Endothelial cell of umbilical vein (primary cell): ENCODE measurements at regions not wholly inside any gene's neighbourhood (a gene's known extent, or its start where the extent isn't known, plus 50 kb on each side); places are given as distances from the start of the nearest gene placed in this dataset.

Experiments used
- BruUV-seq: library from RNA; stranded (reverse); fragments of 400-500 nt; replicated peaks from 2 replicates; lab custom pipeline; 2021; lab: Mats Ljungman, UMichigan
- CTCF ChIA-PET: fragments of 300-600, 350-600 bp; sonication (Branson Sonifier 250); formaldehyde crosslinking; loops from one replicate; lab custom pipeline; 2021; ENCODE audit warnings: antibody characterized with exemption, inconsistent platforms; lab: Charles Lee
- POLR2A ChIA-PET: fragments of 300-600, 350-600 bp; sonication (Branson Sonifier 250); formaldehyde crosslinking; loops from one replicate; lab custom pipeline; 2021; ENCODE audit warnings: antibody characterized with exemption, inconsistent platforms; lab: Charles Lee
- DNase-seq: peaks from one replicate; pipeline ENCODE4 v3.0.0-alpha.2; 2011; ENCODE audit warnings: low read depth, low spot score
- FAIRE-seq: peaks from 2 replicates; lab custom pipeline; 2011; peaks lifted over from hg19 to GRCh38; lab: Jason Lieb, UNC
- H2AFZ ChIP-seq: 2 replicates; pipeline ENCODE4 v1.6.0; 2012; ENCODE audit warnings: low read depth, low read length, control low read depth, inconsistent platforms
- H3K27ac ChIP-seq: 2 replicates; pipeline ENCODE4 v1.5.1; 2011; ENCODE audit warnings: low read depth, mild to moderate bottlenecking, control low read depth, low read length, moderate library complexity; ENCODE audit not compliant: insufficient read depth
- H3K27me3 ChIP-seq, 2 experiments: 2 replicates each; pipeline versions ENCODE4 v1.6.0 to v1.6.1; 2011; ENCODE audit warnings: low read length in 2 of 2, mixed read lengths in 1 of 2; ENCODE audit not compliant: control insufficient read depth in 2 of 2, insufficient read depth in 2 of 2
- H3K36me3 ChIP-seq, 2 experiments: 2 replicates in 1 of 2; 3 replicates in 1 of 2; pipeline ENCODE4 v1.5.1; 2011; ENCODE audit warnings: low read length in 2 of 2, mild to moderate bottlenecking in 1 of 2, moderate library complexity in 1 of 2; ENCODE audit not compliant: control insufficient read depth in 2 of 2, insufficient read depth in 2 of 2; ENCODE audit errors: extremely low read depth in 1 of 2
- H3K4me1 ChIP-seq: 3 replicates; pipeline ENCODE4 v1.5.1; 2011; ENCODE audit warnings: mild to moderate bottlenecking, low read length; ENCODE audit not compliant: control insufficient read depth, insufficient read depth; ENCODE audit errors: extremely low read depth
- H3K4me2 ChIP-seq: 2 replicates; pipeline ENCODE4 v1.6.1; 2011; ENCODE audit warnings: low read length, control low read depth, mixed read lengths; ENCODE audit not compliant: insufficient read depth
- H3K4me3 ChIP-seq, 3 experiments: fragments of 200-600 bp in 1 of 3; sonication (generic), shearing (Covaris generic) in 1 of 3; replicated peaks in 1 of 3; 2 replicates each; pipeline ENCODE4 v1.5.1; 2011 to 2016; ENCODE audit warnings: control low read depth in 3 of 3, low read length in 3 of 3, mild to moderate bottlenecking in 2 of 3, inconsistent platforms in 1 of 3, low read depth in 1 of 3, moderate library complexity in 1 of 3; ENCODE audit not compliant: insufficient read depth in 1 of 3
- H3K79me2 ChIP-seq: 2 replicates; pipeline ENCODE4 v1.6.0; 2012; ENCODE audit warnings: low read length, inconsistent platforms; ENCODE audit not compliant: control insufficient read depth, insufficient read depth
- H3K9ac ChIP-seq: replicated peaks from 2 replicates; pipeline ENCODE3; 2011; ENCODE audit warnings: low read length, control low read depth; ENCODE audit not compliant: insufficient read depth; ENCODE audit errors: extremely low read depth
- H3K9me1 ChIP-seq: replicated peaks from 3 replicates; pipeline ENCODE4 v1.6.0; 2011; ENCODE audit warnings: mild to moderate bottlenecking, low read length; ENCODE audit not compliant: control insufficient read depth, insufficient read depth; ENCODE audit errors: extremely low read depth
- H3K9me3 ChIP-seq: replicated peaks from 2 replicates; pipeline ENCODE4 v1.5.1; 2012; ENCODE audit warnings: low read length, inconsistent platforms; ENCODE audit not compliant: control insufficient read depth, insufficient read depth
- H4K20me1 ChIP-seq: replicated peaks from 2 replicates; pipeline ENCODE3; 2011; ENCODE audit warnings: mild to moderate bottlenecking, low read length; ENCODE audit not compliant: control insufficient read depth, insufficient read depth; ENCODE audit errors: extremely low read depth
- EZH2 ChIP-seq: IDR thresholded peaks from 2 replicates; pipeline ENCODE4 v1.6.1; 2012; ENCODE audit warnings: borderline replicate concordance, low read depth, mild to moderate bottlenecking, moderate library complexity, low read length, inconsistent platforms; ENCODE audit not compliant: severe bottlenecking
- FOS ChIP-seq: IDR thresholded peaks from 2 replicates; pipeline ENCODE4 v1.6.1; 2011; ENCODE audit warnings: mild to moderate bottlenecking, low read length, moderate library complexity, borderline replicate concordance; ENCODE audit not compliant: insufficient read depth
- GATA2 ChIP-seq: IDR thresholded peaks from 2 replicates; pipeline ENCODE4 v1.7.0; 2011; ENCODE audit warnings: low read depth, mild to moderate bottlenecking, moderate library complexity, mixed read lengths, low read length; ENCODE audit not compliant: insufficient read length, insufficient read depth
- JUN ChIP-seq: IDR thresholded peaks from 2 replicates; pipeline ENCODE4 v1.6.1; 2011; ENCODE audit warnings: borderline replicate concordance, low read depth; ENCODE audit not compliant: insufficient read length, insufficient read depth
- MAX ChIP-seq: IDR thresholded peaks from 2 replicates; pipeline ENCODE4 v1.6.1; 2011; ENCODE audit not compliant: insufficient read depth, insufficient read length
- MYC ChIP-seq: IDR thresholded peaks from one replicate; pipeline ENCODE4 v1.6.1; 2011; ENCODE audit warnings: mild to moderate bottlenecking, low read depth, low read length
- POLR2A ChIP-seq: IDR thresholded peaks from 2 replicates; pipeline ENCODE4 v1.6.1; 2012; ENCODE audit warnings: low read depth, mild to moderate bottlenecking, control low read depth, low read length
- POLR2AphosphoS5 ChIP-seq: IDR thresholded peaks from 2 replicates; pipeline ENCODE4 v1.6.1; 2012; ENCODE audit warnings: low read depth, mild to moderate bottlenecking, control low read depth, low read length, moderate library complexity; ENCODE audit not compliant: insufficient read depth
- dilution Hi-C: fragments of 300-500 bp; cut with MboI; formaldehyde crosslinking; loops from one replicate; pipeline ENCODE4 v1.15.0; 2019; ENCODE audit warnings: low sequenced_read_pairs; ENCODE audit not compliant: extremely low pct_ligation_motif_present
- intact Hi-C: fragments of 100-400 bp; cut with micrococcal nuclease; formaldehyde crosslinking; loops from one replicate; pipeline ENCODE4 v1.10.0; 2022
- TF ChIP-seq, protein P1 (sequence below), 2 donors: IDR thresholded peaks; 1 replicate in 1 of 2; 2 replicates in 1 of 2; pipeline ENCODE4 v1.5.1; 2011; ENCODE audit warnings: low read length in 2 of 2, mild to moderate bottlenecking in 2 of 2, moderate library complexity in 2 of 2, control low read depth in 1 of 2, inconsistent platforms in 1 of 2, low read depth in 1 of 2; ENCODE audit not compliant: insufficient read depth in 1 of 2; ENCODE audit errors: extremely low read depth in 1 of 2

DNA sequence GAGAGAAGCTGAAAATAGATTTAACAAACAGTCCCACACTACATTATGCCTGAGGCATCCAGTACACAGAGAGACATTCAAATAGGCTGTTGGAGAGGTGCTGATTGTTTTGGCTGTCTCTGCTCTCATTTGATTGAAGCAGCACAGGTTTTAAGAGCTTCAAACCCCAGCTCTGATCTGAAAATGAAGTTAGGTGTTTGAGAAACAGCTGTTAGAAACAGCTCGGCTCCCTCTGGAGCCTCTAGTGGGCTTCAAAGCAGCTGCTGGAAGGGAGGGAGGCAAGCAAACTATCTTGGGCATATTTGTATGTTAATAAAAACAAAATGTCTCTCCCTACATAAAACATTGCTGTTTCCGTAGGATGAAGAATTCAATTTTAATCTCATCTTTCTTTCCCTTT, 607.3 kb upstream of the GOT2 start:
- no peak for FAIRE-seq
- CTCF ChIA-PET, result no interaction called here
- H2AFZ ChIP-seq, result no peak overlapping the region

DNA sequence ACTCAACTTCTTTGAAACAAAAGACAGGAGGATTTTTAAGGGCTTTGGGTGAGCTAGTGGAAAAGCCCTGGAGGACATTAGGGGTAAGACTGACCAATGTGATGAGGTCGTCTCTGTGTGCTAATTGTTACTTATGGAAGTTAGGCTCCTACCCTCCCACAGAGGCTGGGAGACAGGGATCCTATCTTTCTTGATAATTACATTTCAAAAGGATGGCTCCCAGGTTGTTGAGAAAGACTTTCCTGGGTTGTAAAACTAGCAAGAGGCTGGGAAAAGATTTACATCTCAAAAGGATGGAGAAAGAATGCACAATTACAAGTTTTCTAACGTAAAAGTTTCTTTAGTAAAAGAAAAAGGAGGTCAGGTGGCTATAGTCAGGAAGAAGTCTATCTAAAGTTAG, 605.8 kb upstream of the GOT2 start:
- ChIA-PET CTCF (no interaction called here), POLR2A (no interaction called here)
- dilution Hi-C loops, result no loop called here
- no peak overlapping the region for H3K4me3 ChIP-seq
- H3K27me3 ChIP-seq, result no peaks in the 10 kb centered on the region
- H3K9ac ChIP-seq, result no peak overlapping the region
- intact Hi-C loops, result no loop called here
- no peak overlapping the region for H2AFZ ChIP-seq
- no peak overlapping the region for H3K27ac ChIP-seq
- TF ChIP-seq JUN (no peak), MAX (no peak), FOS (no peak), EZH2 (no peak), POLR2AphosphoS5 (no peak), POLR2A (no peak), GATA2 (no peak), MYC (no peak)
- TF ChIP-seq, protein P1, sequence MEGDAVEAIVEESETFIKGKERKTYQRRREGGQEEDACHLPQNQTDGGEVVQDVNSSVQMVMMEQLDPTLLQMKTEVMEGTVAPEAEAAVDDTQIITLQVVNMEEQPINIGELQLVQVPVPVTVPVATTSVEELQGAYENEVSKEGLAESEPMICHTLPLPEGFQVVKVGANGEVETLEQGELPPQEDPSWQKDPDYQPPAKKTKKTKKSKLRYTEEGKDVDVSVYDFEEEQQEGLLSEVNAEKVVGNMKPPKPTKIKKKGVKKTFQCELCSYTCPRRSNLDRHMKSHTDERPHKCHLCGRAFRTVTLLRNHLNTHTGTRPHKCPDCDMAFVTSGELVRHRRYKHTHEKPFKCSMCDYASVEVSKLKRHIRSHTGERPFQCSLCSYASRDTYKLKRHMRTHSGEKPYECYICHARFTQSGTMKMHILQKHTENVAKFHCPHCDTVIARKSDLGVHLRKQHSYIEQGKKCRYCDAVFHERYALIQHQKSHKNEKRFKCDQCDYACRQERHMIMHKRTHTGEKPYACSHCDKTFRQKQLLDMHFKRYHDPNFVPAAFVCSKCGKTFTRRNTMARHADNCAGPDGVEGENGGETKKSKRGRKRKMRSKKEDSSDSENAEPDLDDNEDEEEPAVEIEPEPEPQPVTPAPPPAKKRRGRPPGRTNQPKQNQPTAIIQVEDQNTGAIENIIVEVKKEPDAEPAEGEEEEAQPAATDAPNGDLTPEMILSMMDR (IDR thresholded peaks at IDR 0.05; ENCODE audit: extremely low read depth in 1 of 2, insufficient read depth in 1 of 2, low read depth in 1 of 2, low read length in 2 of 2), result no peak
- no peaks in the 10 kb centered on the region for H4K20me1 ChIP-seq
- H3K4me1 ChIP-seq, result no peaks in the 10 kb centered on the region
- DNase-seq (no peak), FAIRE-seq (no peak)
- no TSS peak for BruUV-seq
- H3K9me1 ChIP-seq, result no peaks in the 10 kb centered on the region
- H3K4me2 ChIP-seq, result no peak overlapping the region
- H3K79me2 ChIP-seq, result no peaks in the 10 kb centered on the region
- H3K36me3 ChIP-seq, result no peaks in the 10 kb centered on the region
- no peaks in the 10 kb centered on the region for H3K9me3 ChIP-seq

More for the DNA sequence above, 607.3 kb upstream of the GOT2 start:
- Histone ChIP-seq H3K27me3 (no peaks in the 10 kb centered on the region), H3K36me3 (no peaks in the 10 kb centered on the region), H4K20me1 (no peaks in the 10 kb centered on the region), H3K79me2 (no peaks in the 10 kb centered on the region), H3K9me3 (no peaks in the 10 kb centered on the region), H3K27ac (no peak overlapping the region), H3K9me1 (no peaks in the 10 kb centered on the region), H3K9ac (no peak overlapping the region), H3K4me3 (no peak overlapping the region), H3K4me1 (no peaks in the 10 kb centered on the region), H3K4me2 (no peak overlapping the region)
- no peak for DNase-seq
- no TSS peak for BruUV-seq
- POLR2A ChIA-PET, result no interaction called here
- intact Hi-C loops, result no loop called here
- TF ChIP-seq, protein P1 (IDR thresholded peaks at IDR 0.05; ENCODE audit: extremely low read depth in 1 of 2, insufficient read depth in 1 of 2, low read depth in 1 of 2, low read length in 2 of 2), result peak in 1 of 2 donors; percentile 2
- TF ChIP-seq FOS, result no peak
- dilution Hi-C loops, result no loop called here
